GM12878 (cell line): ENCODE measurements at regions not wholly inside any gene's neighbourhood (a gene's known extent, or its start where the extent isn't known, plus 50 kb on each side); places are given as distances from the start of the nearest gene placed in this dataset.

Experiments used
- ATAC-seq: fragments of 200-7000 bp; cut with Tn5 transposase; 3 replicates; pipeline ENCODE4 v1.9.1; 2020; ENCODE audit warnings: mild to moderate bottlenecking, moderate library complexity
- BruUV-seq: library from RNA; stranded (reverse); fragments of 400-500 nt; replicated peaks from 2 replicates; lab custom pipeline; 2021; lab: Mats Ljungman, UMichigan
- CTCF ChIA-PET: fragments of 300-600 bp; sonication (Branson Sonifier 250); formaldehyde crosslinking; extraction: SDS; loops from one replicate; lab custom pipeline; 2021; ENCODE audit warnings: inconsistent platforms; lab: Yijun Ruan, JAX
- POLR2A ChIA-PET: fragments of 350-600 bp; formaldehyde crosslinking; extraction: SDS; loops from one replicate; lab custom pipeline; 2021; ENCODE audit warnings: inconsistent platforms; lab: Charles Lee
- RAD21 ChIA-PET: fragments of 300-600 bp; sonication (Branson Sonifier 250); formaldehyde crosslinking; loops from one replicate; lab custom pipeline; 2023; ENCODE audit warnings: antibody characterized with exemption; ENCODE audit not compliant: unreplicated experiment; lab: Charles Lee
- SMC1A ChIA-PET: fragments of 300-600 bp; sonication (Branson Sonifier 250); formaldehyde crosslinking; loops from one replicate; lab custom pipeline; 2023; ENCODE audit not compliant: unreplicated experiment, uncharacterized antibody; lab: Charles Lee
- DNase-seq: peaks from one replicate; pipeline ENCODE4 v3.0.0-alpha.2; 2011; ENCODE audit warnings: low read depth, low spot score
- FAIRE-seq: peaks from 3 replicates; lab custom pipeline; 2011; peaks lifted over from hg19 to GRCh38; lab: Jason Lieb, UNC
- H2AFZ ChIP-seq: 2 replicates; pipeline ENCODE4 v1.6.0; 2011; ENCODE audit warnings: low read depth, low read length, control low read depth; ENCODE audit not compliant: control insufficient read depth
- H3K27ac ChIP-seq: 2 replicates; pipeline ENCODE4 v1.5.1; 2011; ENCODE audit warnings: control low read depth; ENCODE audit not compliant: control insufficient read depth, insufficient read depth
- H3K27me3 ChIP-seq, 2 experiments: replicated peaks in 1 of 2; 2 replicates each; pipeline versions ENCODE4 v1.6.0 to v1.6.1; 2011; ENCODE audit warnings: low read length in 1 of 2; ENCODE audit not compliant: control insufficient read depth in 2 of 2, insufficient read depth in 2 of 2
- H3K36me3 ChIP-seq, 2 experiments: 2 replicates each; pipeline ENCODE4 v1.5.1; 2011; ENCODE audit warnings: low read length in 1 of 2; ENCODE audit not compliant: control insufficient read depth in 2 of 2, insufficient read depth in 2 of 2
- H3K4me1 ChIP-seq: 2 replicates; pipeline ENCODE4 v1.6.1; 2011; ENCODE audit warnings: mild to moderate bottlenecking, low read length, moderate library complexity, mixed read lengths; ENCODE audit not compliant: control insufficient read depth, insufficient read depth
- H3K4me2 ChIP-seq: 2 replicates; pipeline ENCODE4 v1.6.0; 2011; ENCODE audit warnings: control low read depth; ENCODE audit not compliant: control insufficient read depth, insufficient read depth
- H3K4me3 ChIP-seq: fragments of 200-600 bp; sonication (generic); 2 replicates; pipeline ENCODE4 v1.5.1; 2016
- H3K79me2 ChIP-seq: 2 replicates; pipeline ENCODE4 v1.6.0; 2011; ENCODE audit warnings: low read length; ENCODE audit not compliant: control insufficient read depth, insufficient read depth
- H3K9ac ChIP-seq: 2 replicates; pipeline ENCODE4 v1.8.0; 2011; ENCODE audit warnings: low read length, control low read depth, mixed read lengths; ENCODE audit not compliant: control insufficient read depth, insufficient read depth
- H3K9me3 ChIP-seq: replicated peaks from 3 replicates; pipeline ENCODE4 v1.5.1; 2011; ENCODE audit warnings: mild to moderate bottlenecking, low read length; ENCODE audit not compliant: control insufficient read depth, insufficient read depth
- H4K20me1 ChIP-seq: 2 replicates; pipeline ENCODE4 v1.6.0; 2011; ENCODE audit not compliant: control insufficient read depth, insufficient read depth
- BCL11A ChIP-seq: IDR thresholded peaks from 2 replicates; pipeline ENCODE4 v1.6.1; 2011; ENCODE audit warnings: low read depth, low read length
- CBX5 ChIP-seq: sonication (generic); IDR thresholded peaks from 2 replicates; pipeline ENCODE4 v1.6.1; 2016; ENCODE audit warnings: low read depth, moderate library complexity, mild to moderate bottlenecking, inconsistent platforms
- FOXK2 ChIP-seq: fragments of 450-650 bp; IDR thresholded peaks from 2 replicates; pipeline ENCODE4 v1.6.1; 2017; ENCODE audit warnings: mild to moderate bottlenecking, moderate library complexity
- KAT2A ChIP-seq: conservative IDR thresholded peaks from 2 replicates; pipeline ENCODE4 v1.6.1; 2011; ENCODE audit warnings: low read depth, low read length; ENCODE audit not compliant: control insufficient read depth
- MXI1 ChIP-seq: fragments of 150-350 bp; IDR thresholded peaks from 2 replicates; pipeline ENCODE4 v1.6.1; 2011; ENCODE audit warnings: low read depth, mild to moderate bottlenecking, inconsistent platforms, low read length, improper control_type of control experiment
- MYC ChIP-seq: IDR thresholded peaks from 2 replicates; pipeline ENCODE4 v1.6.1; 2011; ENCODE audit warnings: mild to moderate bottlenecking, low read length, moderate library complexity, inconsistent platforms; ENCODE audit not compliant: insufficient read depth, insufficient replicate concordance, insufficient read length, severe bottlenecking
- NFXL1 ChIP-seq: fragments of 450-650 bp; IDR thresholded peaks from 2 replicates; pipeline ENCODE4 v1.6.1; 2017; ENCODE audit warnings: antibody characterized with exemption, mild to moderate bottlenecking, borderline replicate concordance
- NFYB ChIP-seq: IDR thresholded peaks from 2 replicates; pipeline ENCODE4 v1.6.1; 2011; ENCODE audit warnings: low read depth, mild to moderate bottlenecking, low read length, improper control_type of control experiment, moderate library complexity; ENCODE audit not compliant: insufficient read depth
- RAD21 ChIP-seq: IDR thresholded peaks from 2 replicates; pipeline ENCODE4 v1.6.1; 2011; ENCODE audit warnings: mild to moderate bottlenecking, low read depth, low read length, moderate library complexity; ENCODE audit not compliant: insufficient read depth
- SREBF1 ChIP-seq: IDR thresholded peaks from 2 replicates; pipeline ENCODE4 v1.6.1; 2012; ENCODE audit warnings: mild to moderate bottlenecking, low read length
- ZNF24 ChIP-seq: fragments of 450-650 bp; IDR thresholded peaks from 2 replicates; pipeline ENCODE4 v1.6.1; 2017; ENCODE audit warnings: antibody characterized with exemption, mild to moderate bottlenecking
- WGBS: methylation state at CpG from one replicate; pipeline ENCODE4 v1.1.6; 2016; ENCODE audit warnings: low lambda C conversion rate; ENCODE audit not compliant: insufficient replicate concordance, insufficient coverage; ENCODE audit errors: missing lambda C conversion rate; 5-methylcytosine and 5-hydroxymethylcytosine counted together
- in situ Hi-C: fragments of 300-500 bp; cut with MboI; formaldehyde crosslinking; loops from 9 replicates; pipeline ENCODE4 v1.14.3; 2018; ENCODE audit warnings: mixed read lengths
- intact Hi-C: fragments of 100-400 bp; cut with micrococcal nuclease; formaldehyde crosslinking; loops from one replicate; pipeline ENCODE4 v1.14.2; 2022; ENCODE audit not compliant: unreplicated experiment
- TF ChIP-seq, protein P1 (sequence below): fragments of 450-650 bp; IDR thresholded peaks from 2 replicates; pipeline ENCODE4 v1.6.1; 2016; ENCODE audit warnings: mild to moderate bottlenecking
- TF ChIP-seq, protein P2 (sequence below): fragments of 450-650 bp; IDR thresholded peaks from 2 replicates; pipeline ENCODE4 v1.6.1; 2016; ENCODE audit warnings: mild to moderate bottlenecking, moderate library complexity, borderline replicate concordance
- TF ChIP-seq, protein P3 (sequence below): fragments of 450-650 bp; IDR thresholded peaks from 2 replicates; pipeline ENCODE4 v1.6.1; 2017; ENCODE audit warnings: borderline replicate concordance
- TF ChIP-seq, protein P4 (sequence below): IDR thresholded peaks from 2 replicates; pipeline ENCODE4 v1.6.1; 2012; ENCODE audit warnings: low read depth, low read length, improper control_type of control experiment

DNA sequence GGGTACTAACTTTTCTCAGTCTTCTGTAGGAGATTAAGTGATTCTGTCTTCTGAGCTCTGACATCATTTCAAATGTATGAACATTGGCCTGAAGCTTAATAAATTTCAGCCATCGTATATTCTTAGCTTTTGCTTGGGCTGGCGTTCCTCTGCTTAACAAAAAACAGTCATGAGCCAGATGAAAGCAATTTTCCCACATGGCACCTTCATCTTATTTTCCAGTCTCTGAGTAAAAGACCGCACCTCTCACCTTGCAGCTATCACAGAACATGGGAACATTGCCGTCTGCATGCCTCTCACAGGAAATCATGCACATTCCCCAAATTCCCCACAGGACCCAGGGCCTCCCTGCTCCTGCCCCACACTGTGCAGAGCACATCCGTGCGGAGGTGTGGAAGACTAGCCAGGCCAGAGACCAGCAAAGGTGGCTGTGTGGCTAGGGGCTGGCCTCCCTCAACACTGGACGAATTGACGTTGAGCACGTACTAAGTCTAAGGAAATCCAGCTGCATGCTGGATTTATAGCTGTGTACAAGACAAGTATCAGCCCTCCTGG is 531.8 kb upstream of the ID2 start (continued):
- no peak for TF ChIP-seq NFYB
- no peak for TF ChIP-seq KAT2A
- TF ChIP-seq, protein P1, sequence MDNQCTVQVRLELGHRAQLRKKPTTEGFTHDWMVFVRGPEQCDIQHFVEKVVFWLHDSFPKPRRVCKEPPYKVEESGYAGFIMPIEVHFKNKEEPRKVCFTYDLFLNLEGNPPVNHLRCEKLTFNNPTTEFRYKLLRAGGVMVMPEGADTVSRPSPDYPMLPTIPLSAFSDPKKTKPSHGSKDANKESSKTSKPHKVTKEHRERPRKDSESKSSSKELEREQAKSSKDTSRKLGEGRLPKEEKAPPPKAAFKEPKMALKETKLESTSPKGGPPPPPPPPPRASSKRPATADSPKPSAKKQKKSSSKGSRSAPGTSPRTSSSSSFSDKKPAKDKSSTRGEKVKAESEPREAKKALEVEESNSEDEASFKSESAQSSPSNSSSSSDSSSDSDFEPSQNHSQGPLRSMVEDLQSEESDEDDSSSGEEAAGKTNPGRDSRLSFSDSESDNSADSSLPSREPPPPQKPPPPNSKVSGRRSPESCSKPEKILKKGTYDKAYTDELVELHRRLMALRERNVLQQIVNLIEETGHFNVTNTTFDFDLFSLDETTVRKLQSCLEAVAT: no peak
- TF ChIP-seq BCL11A: no peak

DNA sequence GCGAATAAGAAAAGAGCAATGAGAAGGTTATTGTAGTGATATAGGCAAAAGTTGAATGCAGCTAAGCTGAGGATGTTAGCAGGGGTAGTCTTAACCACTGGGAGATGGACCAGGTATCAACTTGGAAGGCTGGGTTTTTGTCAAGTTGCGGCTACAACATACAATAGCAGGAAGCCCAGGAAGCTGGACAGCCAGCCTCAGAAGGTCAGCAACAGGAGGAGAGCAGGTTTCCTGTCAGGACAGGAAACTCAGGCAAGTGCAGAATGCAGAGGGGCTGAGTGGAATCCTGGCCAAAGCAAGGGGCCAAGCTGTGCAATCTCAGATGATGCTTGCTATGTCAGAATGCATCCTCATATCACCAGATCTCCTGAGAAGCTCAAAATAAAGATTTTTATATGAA is 530.0 kb upstream of the ID2 start:
- Histone ChIP-seq H3K4me1 (peaks cover 9% of the 10 kb centered on the region), H3K79me2 (no peaks in the 10 kb centered on the region), H3K27me3 (no peaks in the 10 kb centered on the region), H2AFZ (no peak overlapping the region), H3K36me3 (no peaks in the 10 kb centered on the region), H3K4me3 (no peak overlapping the region), H3K9ac (no peak overlapping the region), H3K9me3 (peaks cover 5% of the 10 kb centered on the region; the same call in 2 of the 3 replicates), H3K4me2 (no peak overlapping the region), H4K20me1 (no peaks in the 10 kb centered on the region), H3K27ac (no peak overlapping the region)
- 90% methylated on average over 2 of the region's 2 CpGs for WGBS
- RAD21 ChIA-PET: interaction anchor here (0.6 kb wide), 1 partner anchor 530 kb away, joined by 3 read pairs; the partner anchor contains the start of gene ID2
- no peak for ATAC-seq
- POLR2A ChIA-PET: no interaction called here
- SMC1A ChIA-PET: interaction anchor here (0.8 to 0.9 kb wide), 3 partner anchors 19 to 36 kb away, joined by 3 to 4 read pairs (median 3); no protein-coding TSS in a partner anchor
- intact Hi-C loops (no loop called here), in situ Hi-C loops (no loop called here)
- no peak for FAIRE-seq
- no peak for DNase-seq
- no TSS peak for BruUV-seq
- CTCF ChIA-PET: interaction anchor here (0.7 kb wide), 1 partner anchor 20 kb away, joined by 4 read pairs; no protein-coding TSS in a partner anchor
- TF ChIP-seq CBX5 (no peak), FOXK2 (no peak), ZNF24 (no peak), RAD21 (no peak), NFXL1 (no peak), SREBF1 (no peak), MYC (no peak), MXI1 (no peak)
- TF ChIP-seq, protein P2, sequence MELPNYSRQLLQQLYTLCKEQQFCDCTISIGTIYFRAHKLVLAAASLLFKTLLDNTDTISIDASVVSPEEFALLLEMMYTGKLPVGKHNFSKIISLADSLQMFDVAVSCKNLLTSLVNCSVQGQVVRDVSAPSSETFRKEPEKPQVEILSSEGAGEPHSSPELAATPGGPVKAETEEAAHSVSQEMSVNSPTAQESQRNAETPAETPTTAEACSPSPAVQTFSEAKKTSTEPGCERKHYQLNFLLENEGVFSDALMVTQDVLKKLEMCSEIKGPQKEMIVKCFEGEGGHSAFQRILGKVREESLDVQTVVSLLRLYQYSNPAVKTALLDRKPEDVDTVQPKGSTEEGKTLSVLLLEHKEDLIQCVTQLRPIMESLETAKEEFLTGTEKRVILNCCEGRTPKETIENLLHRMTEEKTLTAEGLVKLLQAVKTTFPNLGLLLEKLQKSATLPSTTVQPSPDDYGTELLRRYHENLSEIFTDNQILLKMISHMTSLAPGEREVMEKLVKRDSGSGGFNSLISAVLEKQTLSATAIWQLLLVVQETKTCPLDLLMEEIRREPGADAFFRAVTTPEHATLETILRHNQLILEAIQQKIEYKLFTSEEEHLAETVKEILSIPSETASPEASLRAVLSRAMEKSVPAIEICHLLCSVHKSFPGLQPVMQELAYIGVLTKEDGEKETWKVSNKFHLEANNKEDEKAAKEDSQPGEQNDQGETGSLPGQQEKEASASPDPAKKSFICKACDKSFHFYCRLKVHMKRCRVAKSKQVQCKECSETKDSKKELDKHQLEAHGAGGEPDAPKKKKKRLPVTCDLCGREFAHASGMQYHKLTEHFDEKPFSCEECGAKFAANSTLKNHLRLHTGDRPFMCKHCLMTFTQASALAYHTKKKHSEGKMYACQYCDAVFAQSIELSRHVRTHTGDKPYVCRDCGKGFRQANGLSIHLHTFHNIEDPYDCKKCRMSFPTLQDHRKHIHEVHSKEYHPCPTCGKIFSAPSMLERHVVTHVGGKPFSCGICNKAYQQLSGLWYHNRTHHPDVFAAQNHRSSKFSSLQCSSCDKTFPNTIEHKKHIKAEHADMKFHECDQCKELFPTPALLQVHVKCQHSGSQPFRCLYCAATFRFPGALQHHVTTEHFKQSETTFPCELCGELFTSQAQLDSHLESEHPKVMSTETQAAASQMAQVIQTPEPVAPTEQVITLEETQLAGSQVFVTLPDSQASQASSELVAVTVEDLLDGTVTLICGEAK: no peak
- TF ChIP-seq, protein P3, sequence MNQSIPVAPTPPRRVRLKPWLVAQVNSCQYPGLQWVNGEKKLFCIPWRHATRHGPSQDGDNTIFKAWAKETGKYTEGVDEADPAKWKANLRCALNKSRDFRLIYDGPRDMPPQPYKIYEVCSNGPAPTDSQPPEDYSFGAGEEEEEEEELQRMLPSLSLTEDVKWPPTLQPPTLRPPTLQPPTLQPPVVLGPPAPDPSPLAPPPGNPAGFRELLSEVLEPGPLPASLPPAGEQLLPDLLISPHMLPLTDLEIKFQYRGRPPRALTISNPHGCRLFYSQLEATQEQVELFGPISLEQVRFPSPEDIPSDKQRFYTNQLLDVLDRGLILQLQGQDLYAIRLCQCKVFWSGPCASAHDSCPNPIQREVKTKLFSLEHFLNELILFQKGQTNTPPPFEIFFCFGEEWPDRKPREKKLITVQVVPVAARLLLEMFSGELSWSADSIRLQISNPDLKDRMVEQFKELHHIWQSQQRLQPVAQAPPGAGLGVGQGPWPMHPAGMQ: no peak
- TF ChIP-seq, protein P4, sequence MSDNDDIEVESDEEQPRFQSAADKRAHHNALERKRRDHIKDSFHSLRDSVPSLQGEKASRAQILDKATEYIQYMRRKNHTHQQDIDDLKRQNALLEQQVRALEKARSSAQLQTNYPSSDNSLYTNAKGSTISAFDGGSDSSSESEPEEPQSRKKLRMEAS: no peak
